PC-9 (cell line): ENCODE measurements at regions not wholly inside any gene's neighbourhood (a gene's known extent, or its start where the extent isn't known, plus 50 kb on each side); places are given as distances from the start of the nearest gene placed in this dataset.

Source experiments
- BruUV-seq: library from RNA; stranded (reverse); fragments of 400-500 nt; replicated peaks from 2 replicates; lab custom pipeline; 2021; lab: Mats Ljungman, UMichigan
- CTCF ChIA-PET: fragments of 300-600 bp; sonication (Branson Sonifier 250); formaldehyde crosslinking; loops from one replicate; lab custom pipeline; 2022; ENCODE audit warnings: antibody characterized with exemption; lab: Charles Lee
- POLR2A ChIA-PET: fragments of 300-600 bp; sonication (Branson Sonifier 250); formaldehyde crosslinking; loops from one replicate; lab custom pipeline; 2022; ENCODE audit warnings: antibody characterized with exemption; ENCODE audit not compliant: unreplicated experiment; lab: Charles Lee
- DNase-seq, 2 experiments: peaks; one replicate each; pipeline versions ENCODE4 v3.0.0 to v3.0.0-alpha.2; 2015 to 2022; ENCODE audit warnings: mixed read lengths in 1 of 2
- H2AFZ ChIP-seq: fragments of 200-600 bp; sonication (generic); 2 replicates; pipeline ENCODE4 v1.8.1; 2017; ENCODE audit warnings: antibody characterized with exemption
- H3F3A ChIP-seq: fragments of 200-600 bp; sonication (generic); 2 replicates; pipeline ENCODE4 v1.8.1; 2017; ENCODE audit warnings: antibody characterized with exemption, mild to moderate bottlenecking, low read depth; ENCODE audit not compliant: insufficient read depth
- H3K27ac ChIP-seq: fragments of 200-600 bp; sonication (generic); 2 replicates; pipeline ENCODE4 v1.6.1; 2016; ENCODE audit warnings: mixed run types
- H3K27me3 ChIP-seq: fragments of 200-600 bp; sonication (generic); 2 replicates; pipeline ENCODE4 v1.6.1; 2016; ENCODE audit warnings: low read depth, mixed run types; ENCODE audit not compliant: insufficient read depth
- H3K36me3 ChIP-seq: fragments of 200-600 bp; sonication (generic); 2 replicates; pipeline ENCODE4 v1.6.1; 2016; ENCODE audit warnings: low read depth, mixed run types
- H3K4me1 ChIP-seq: fragments of 200-600 bp; sonication (generic); replicated peaks from 2 replicates; pipeline ENCODE4 v1.6.1; 2016; ENCODE audit warnings: mixed run types; ENCODE audit not compliant: insufficient read depth
- H3K4me2 ChIP-seq: fragments of 200-600 bp; sonication (generic); 2 replicates; pipeline ENCODE4 v1.6.1; 2017; ENCODE audit warnings: mixed run types
- H3K4me3 ChIP-seq: fragments of 200-600 bp; sonication (generic); 2 replicates; pipeline ENCODE4 v1.6.1; 2016; ENCODE audit warnings: mixed run types
- H3K79me2 ChIP-seq: fragments of 200-600 bp; sonication (generic); 2 replicates; pipeline ENCODE4 v1.6.1; 2017; ENCODE audit warnings: low read depth, mixed run types
- H3K9me2 ChIP-seq: fragments of 200-600 bp; sonication (generic); 2 replicates; pipeline ENCODE4 v1.8.1; 2017; ENCODE audit warnings: mild to moderate bottlenecking; ENCODE audit not compliant: insufficient read depth
- H3K9me3 ChIP-seq: fragments of 200-600 bp; sonication (generic); 2 replicates; pipeline ENCODE4 v1.8.1; 2016; ENCODE audit warnings: low read depth; ENCODE audit not compliant: insufficient read depth
- H4K20me1 ChIP-seq: fragments of 200-600 bp; sonication (generic); 2 replicates; pipeline ENCODE4 v1.8.1; 2017; ENCODE audit not compliant: insufficient read depth
- EZH2 ChIP-seq: fragments of 200-600 bp; sonication (generic); IDR thresholded peaks from 2 replicates; pipeline ENCODE4 v1.8.0; 2017; ENCODE audit warnings: antibody characterized with exemption, low read depth
- intact Hi-C: fragments of 100-400 bp; cut with micrococcal nuclease; formaldehyde crosslinking; loops from one replicate; pipeline ENCODE4 v1.10.0; 2022; ENCODE audit not compliant: unreplicated experiment
- TF ChIP-seq, protein P1 (sequence below): fragments of 200-600 bp; sonication (generic); conservative IDR thresholded peaks from 2 replicates; pipeline ENCODE4 v1.6.1; 2017; ENCODE audit warnings: mixed run types, antibody characterized with exemption, mild to moderate bottlenecking, moderate library complexity

DNA sequence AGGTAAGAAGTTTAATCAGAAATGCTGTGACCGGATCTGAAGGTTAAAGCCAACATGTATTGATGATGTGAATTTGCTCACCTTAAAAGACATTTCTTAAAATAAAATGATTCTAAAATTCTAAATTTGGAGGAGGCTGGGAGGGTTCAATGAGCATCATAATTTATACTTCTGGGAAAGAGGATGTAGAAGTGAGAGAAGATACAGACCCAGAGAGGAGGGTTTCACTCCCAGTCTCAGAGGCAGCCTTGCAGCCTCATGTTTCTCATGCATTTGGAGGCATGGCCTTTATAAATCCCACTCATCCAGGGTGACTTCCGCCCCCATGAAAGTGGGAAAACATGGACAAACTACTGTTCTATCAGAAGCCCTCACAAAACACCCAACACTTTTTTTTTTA lies 305.6 kb upstream of the PITRM1 start:
- Histone ChIP-seq H3K4me3 (no peak overlapping the region), H3K27me3 (no peaks in the 10 kb centered on the region), H4K20me1 (no peaks in the 10 kb centered on the region), H3K36me3 (no peaks in the 10 kb centered on the region), H3K79me2 (no peaks in the 10 kb centered on the region), H3K4me1 (peaks cover 45% of the 10 kb centered on the region), H3K27ac (peak overlapping the region; percentile 93), H3K9me2 (no peaks in the 10 kb centered on the region), H2AFZ (peak overlapping the region; percentile 18; the same call in 1 of the 2 replicates), H3K9me3 (no peaks in the 10 kb centered on the region), H3K4me2 (peak overlapping the region; percentile 52), H3F3A (peaks cover 29% of the 10 kb centered on the region)
- no TSS peak for BruUV-seq
- ChIA-PET POLR2A (no interaction called here), CTCF (no interaction called here)
- intact Hi-C loops = no loop called here
- TF ChIP-seq EZH2 = no peak
- TF ChIP-seq, protein P1, sequence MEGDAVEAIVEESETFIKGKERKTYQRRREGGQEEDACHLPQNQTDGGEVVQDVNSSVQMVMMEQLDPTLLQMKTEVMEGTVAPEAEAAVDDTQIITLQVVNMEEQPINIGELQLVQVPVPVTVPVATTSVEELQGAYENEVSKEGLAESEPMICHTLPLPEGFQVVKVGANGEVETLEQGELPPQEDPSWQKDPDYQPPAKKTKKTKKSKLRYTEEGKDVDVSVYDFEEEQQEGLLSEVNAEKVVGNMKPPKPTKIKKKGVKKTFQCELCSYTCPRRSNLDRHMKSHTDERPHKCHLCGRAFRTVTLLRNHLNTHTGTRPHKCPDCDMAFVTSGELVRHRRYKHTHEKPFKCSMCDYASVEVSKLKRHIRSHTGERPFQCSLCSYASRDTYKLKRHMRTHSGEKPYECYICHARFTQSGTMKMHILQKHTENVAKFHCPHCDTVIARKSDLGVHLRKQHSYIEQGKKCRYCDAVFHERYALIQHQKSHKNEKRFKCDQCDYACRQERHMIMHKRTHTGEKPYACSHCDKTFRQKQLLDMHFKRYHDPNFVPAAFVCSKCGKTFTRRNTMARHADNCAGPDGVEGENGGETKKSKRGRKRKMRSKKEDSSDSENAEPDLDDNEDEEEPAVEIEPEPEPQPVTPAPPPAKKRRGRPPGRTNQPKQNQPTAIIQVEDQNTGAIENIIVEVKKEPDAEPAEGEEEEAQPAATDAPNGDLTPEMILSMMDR = no peak
- no peak for DNase-seq

DNA sequence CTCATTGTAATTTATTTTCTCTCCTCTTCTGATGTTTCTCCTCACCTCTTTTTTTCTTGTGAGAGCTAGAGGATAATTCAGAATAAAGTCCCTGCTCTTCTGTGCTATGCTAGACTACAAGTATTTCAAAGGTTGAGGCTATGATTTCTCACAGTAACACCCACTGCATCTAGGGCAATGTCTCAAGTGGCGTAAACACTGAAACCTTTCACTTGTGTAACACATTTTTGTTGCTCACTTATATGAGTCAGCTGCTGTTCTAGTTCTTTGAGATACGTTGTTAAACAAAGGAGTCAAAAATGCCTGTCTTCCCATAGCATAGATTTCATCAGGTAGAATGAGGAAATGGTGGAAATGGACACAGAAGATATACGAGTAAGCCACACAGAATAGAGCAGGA lies 305.1 kb upstream of the PITRM1 start:
- Histone ChIP-seq H3K4me2 (peak overlapping the region; percentile 52), H3K4me1 (peaks cover 45% of the 10 kb centered on the region), H3K27me3 (no peaks in the 10 kb centered on the region), H3K9me2 (no peaks in the 10 kb centered on the region), H3F3A (peaks cover 29% of the 10 kb centered on the region), H2AFZ (peak overlapping the region; percentile 18; the same call in 1 of the 2 replicates), H3K4me3 (no peak overlapping the region), H3K79me2 (no peaks in the 10 kb centered on the region), H4K20me1 (no peaks in the 10 kb centered on the region), H3K9me3 (no peaks in the 10 kb centered on the region), H3K27ac (peak overlapping the region; percentile 93), H3K36me3 (no peaks in the 10 kb centered on the region)
- ChIA-PET CTCF (no interaction called here), POLR2A (interaction anchor here (0.5 kb wide), 1 partner anchor 31 kb away, joined by 3 read pairs; no protein-coding TSS in a partner anchor)
- peak in 1 of 2 experiments; percentile 95 for DNase-seq
- no peak for TF ChIP-seq EZH2
- TF ChIP-seq, protein P1 = no peak
- intact Hi-C loops = no loop called here
- BruUV-seq = no TSS peak

DNA sequence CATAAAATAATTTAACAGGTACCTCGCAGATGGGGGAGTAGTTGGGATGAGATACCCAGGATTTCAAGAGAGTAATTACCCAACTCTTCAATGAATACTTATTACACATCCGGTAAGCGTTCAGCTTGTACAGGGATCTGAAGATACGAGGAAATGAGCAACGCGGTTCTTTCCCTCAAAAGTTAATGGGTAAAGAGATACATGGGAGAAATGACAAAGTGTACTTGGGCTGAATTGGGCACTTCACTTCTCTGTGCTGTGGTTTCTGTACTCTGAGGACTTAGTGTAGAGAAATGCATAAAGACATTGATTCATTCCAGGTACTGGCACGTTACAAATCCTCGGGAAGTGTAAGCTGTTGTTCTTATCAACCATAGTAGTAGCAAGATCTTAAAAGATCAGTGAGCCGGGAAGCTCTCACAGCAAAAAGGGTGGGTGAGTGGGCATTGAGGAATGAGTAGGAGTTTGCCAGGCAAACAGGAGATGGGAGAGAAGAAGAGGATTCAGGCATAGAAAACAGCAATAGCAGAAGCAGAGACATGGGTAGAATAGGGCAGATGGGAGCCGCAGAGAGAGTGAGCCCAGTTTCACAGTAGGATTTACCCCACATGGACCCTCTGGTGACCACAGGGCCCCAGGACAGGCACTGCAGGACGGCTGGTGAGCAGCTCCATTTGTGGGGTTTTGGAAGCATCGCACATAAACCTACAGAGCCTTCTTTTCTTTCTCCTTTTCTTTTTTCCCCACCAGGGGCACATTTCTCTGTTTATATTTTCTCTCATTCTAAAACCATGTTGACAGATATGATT lies 304.3 kb upstream of the PITRM1 start:
- DNase-seq = no peak
- H3K9me2 ChIP-seq = no peaks in the 10 kb centered on the region
- H2AFZ ChIP-seq = no peak overlapping the region
- peak overlapping the region; percentile 52 for H3K4me2 ChIP-seq
- no peaks in the 10 kb centered on the region for H3K79me2 ChIP-seq
- peaks cover 47% of the 10 kb centered on the region for H3K4me1 ChIP-seq
- TF ChIP-seq, protein P1 = no peak
- TF ChIP-seq EZH2 = no peak
- intact Hi-C loops = no loop called here
- ChIA-PET POLR2A (interaction anchor here (0.5 to 0.6 kb wide), 2 partner anchors 32 to 87 kb away, joined by 3 to 5 read pairs; no protein-coding TSS in a partner anchor), CTCF (no interaction called here)
- BruUV-seq = no TSS peak
- H3K9me3 ChIP-seq = no peaks in the 10 kb centered on the region
- H3F3A ChIP-seq = peaks cover 30% of the 10 kb centered on the region
- no peaks in the 10 kb centered on the region for H3K27me3 ChIP-seq
- no peaks in the 10 kb centered on the region for H4K20me1 ChIP-seq
- no peak overlapping the region for H3K4me3 ChIP-seq
- peak overlapping the region; percentile 93 for H3K27ac ChIP-seq
- no peaks in the 10 kb centered on the region for H3K36me3 ChIP-seq
